ENCODE measurements at regions not wholly inside any gene's neighbourhood (a gene's known extent, or its start where the extent isn't known, plus 50 kb on each side); places are given as distances from the start of the nearest gene placed in this dataset.

DNA sequence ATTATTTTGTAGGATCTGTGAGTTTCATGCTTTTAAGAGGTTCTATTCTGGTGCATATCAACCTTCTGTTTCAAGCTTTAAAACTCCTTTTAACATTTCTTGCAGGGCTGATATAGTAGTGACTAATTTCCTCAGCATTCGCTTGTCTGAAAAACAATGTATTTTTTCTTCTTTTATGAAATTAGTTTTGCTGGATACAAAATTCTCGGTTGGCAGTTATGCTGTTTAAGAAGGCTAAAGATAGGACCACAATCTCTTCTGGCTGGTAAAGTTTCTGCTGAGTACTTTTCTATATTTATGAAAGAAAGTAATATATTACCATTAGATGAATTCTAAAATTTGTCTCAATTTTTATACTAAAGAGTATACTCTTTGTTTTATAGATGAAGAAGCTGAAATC lies 487.8 kb upstream of the SPRY2 start:
- Histone ChIP-seq H2AFZ (ENCODE audit: insufficient read depth, low read depth, low read length, poor library complexity, severe bottlenecking) (no peak overlapping the region), H3K79me2 (ENCODE audit: insufficient read depth, low read length) (no peaks in the 10 kb centered on the region), H3K27ac (ENCODE audit: low read depth in 1 of 2, low read length in 2 of 2) (no peak overlapping the region), H3K9me3 (replicated peaks in 1 of 2; ENCODE audit: control insufficient read depth in 1 of 2, insufficient read depth in 1 of 2, low read length in 2 of 2) (peaks cover 16 to 18% of the 10 kb centered on the region in 2 donors), H3K4me2 (replicated peaks; ENCODE audit: extremely low read depth, low read length, poor library complexity, severe bottlenecking) (no peak overlapping the region), H3K36me3 (replicated peaks in 1 of 2; ENCODE audit: control insufficient read depth in 1 of 2, insufficient read depth in 2 of 2, low read length in 2 of 2) (no peaks in the 10 kb centered on the region), H3K4me1 (ENCODE audit: control insufficient read depth in 1 of 2, insufficient read depth in 2 of 2, low read length in 2 of 2) (no peaks in the 10 kb centered on the region), H4K20me1 (ENCODE audit: insufficient read depth, low read length) (no peaks in the 10 kb centered on the region), H3K27me3 (ENCODE audit: control insufficient read depth in 2 of 2, insufficient read depth in 2 of 2, low read length in 2 of 2) (no peaks in the 10 kb centered on the region), H3K9ac (ENCODE audit: insufficient read depth, low read length, poor library complexity, severe bottlenecking) (no peak overlapping the region), H3K4me3 (replicated peaks in 1 of 3; ENCODE audit: low read depth in 2 of 3, low read length in 3 of 3) (no peak overlapping the region)
- Mint-ChIP-seq H3K4me1 (no peaks in the 10 kb centered on the region), H3K9me3 (peaks cover 6 to 37% (median 12%) of the 10 kb centered on the region in 7 donors), H3K4me3 (no peak overlapping the region), H3K27me3 (ENCODE audit: low read depth in 3 of 3) (peaks cover 0 to 2% (median 0%) of the 10 kb centered on the region in 3 donors), H3K27ac (no peak overlapping the region), H3K36me3 (no peaks in the 10 kb centered on the region)
- WGBS (ENCODE audit: insufficient coverage), result no CpG with 5 or more reads among the region's 2 CpGs
- DNase-seq, result no peak
- intact Hi-C loops (cut with micrococcal nuclease), result no loop called here
- TF ChIP-seq, protein P1, sequence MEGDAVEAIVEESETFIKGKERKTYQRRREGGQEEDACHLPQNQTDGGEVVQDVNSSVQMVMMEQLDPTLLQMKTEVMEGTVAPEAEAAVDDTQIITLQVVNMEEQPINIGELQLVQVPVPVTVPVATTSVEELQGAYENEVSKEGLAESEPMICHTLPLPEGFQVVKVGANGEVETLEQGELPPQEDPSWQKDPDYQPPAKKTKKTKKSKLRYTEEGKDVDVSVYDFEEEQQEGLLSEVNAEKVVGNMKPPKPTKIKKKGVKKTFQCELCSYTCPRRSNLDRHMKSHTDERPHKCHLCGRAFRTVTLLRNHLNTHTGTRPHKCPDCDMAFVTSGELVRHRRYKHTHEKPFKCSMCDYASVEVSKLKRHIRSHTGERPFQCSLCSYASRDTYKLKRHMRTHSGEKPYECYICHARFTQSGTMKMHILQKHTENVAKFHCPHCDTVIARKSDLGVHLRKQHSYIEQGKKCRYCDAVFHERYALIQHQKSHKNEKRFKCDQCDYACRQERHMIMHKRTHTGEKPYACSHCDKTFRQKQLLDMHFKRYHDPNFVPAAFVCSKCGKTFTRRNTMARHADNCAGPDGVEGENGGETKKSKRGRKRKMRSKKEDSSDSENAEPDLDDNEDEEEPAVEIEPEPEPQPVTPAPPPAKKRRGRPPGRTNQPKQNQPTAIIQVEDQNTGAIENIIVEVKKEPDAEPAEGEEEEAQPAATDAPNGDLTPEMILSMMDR (IDR thresholded peaks at IDR 0.05), result no peak

DNA sequence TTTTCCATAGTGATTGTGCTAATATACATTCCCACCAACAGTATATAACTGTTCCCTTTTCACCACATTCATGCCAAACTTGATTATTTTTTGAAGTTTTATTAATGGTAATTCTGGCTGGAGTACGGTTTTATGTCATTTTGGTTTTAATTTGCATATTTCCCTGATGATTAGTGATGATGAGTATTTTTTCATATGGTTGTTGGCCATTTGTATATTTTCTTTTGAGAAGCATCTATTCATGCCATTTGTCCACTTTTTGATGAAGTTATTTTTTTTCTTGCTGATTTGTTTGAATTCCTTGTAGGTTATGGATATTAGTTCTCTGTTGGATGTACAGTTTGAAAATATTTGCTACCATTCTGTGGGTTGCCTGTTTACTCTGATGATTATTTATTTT lies 484.4 kb upstream of the SPRY2 start:
- H3K9ac ChIP-seq (ENCODE audit: insufficient read depth, low read length, poor library complexity, severe bottlenecking), result no peak overlapping the region
- TF ChIP-seq, protein P1 (IDR thresholded peaks at IDR 0.05), result no peak
- H3K36me3 ChIP-seq (replicated peaks in 1 of 2; ENCODE audit: control insufficient read depth in 1 of 2, insufficient read depth in 2 of 2, low read length in 2 of 2), result no peaks in the 10 kb centered on the region
- H3K4me3 Mint-ChIP-seq, result no peak overlapping the region
- H3K36me3 Mint-ChIP-seq, result no peaks in the 10 kb centered on the region
- no CpG with 5 or more reads among the region's 1 CpG for WGBS (ENCODE audit: insufficient coverage)
- no peak overlapping the region for H3K27ac Mint-ChIP-seq
- H4K20me1 ChIP-seq (ENCODE audit: insufficient read depth, low read length), result no peaks in the 10 kb centered on the region
- no peak overlapping the region for H3K4me3 ChIP-seq (replicated peaks in 1 of 3; ENCODE audit: low read depth in 2 of 3, low read length in 3 of 3)
- intact Hi-C loops (cut with micrococcal nuclease), result no loop called here
- H3K27me3 Mint-ChIP-seq (ENCODE audit: low read depth in 3 of 3), result peaks cover 0 to 2% (median 0%) of the 10 kb centered on the region in 3 donors
- H3K4me2 ChIP-seq (replicated peaks; ENCODE audit: extremely low read depth, low read length, poor library complexity, severe bottlenecking), result no peak overlapping the region
- peaks cover 0 to 18% (median 4%) of the 10 kb centered on the region in 7 donors for H3K9me3 Mint-ChIP-seq
- H3K4me1 Mint-ChIP-seq, result no peaks in the 10 kb centered on the region
- H3K79me2 ChIP-seq (ENCODE audit: insufficient read depth, low read length), result no peaks in the 10 kb centered on the region
- no peaks in the 10 kb centered on the region for H3K27me3 ChIP-seq (ENCODE audit: control insufficient read depth in 2 of 2, insufficient read depth in 2 of 2, low read length in 2 of 2)
- peaks cover 2 to 16% of the 10 kb centered on the region in 2 donors for H3K9me3 ChIP-seq (replicated peaks in 1 of 2; ENCODE audit: control insufficient read depth in 1 of 2, insufficient read depth in 1 of 2, low read length in 2 of 2)
- no peak for DNase-seq
- no peaks in the 10 kb centered on the region for H3K4me1 ChIP-seq (ENCODE audit: control insufficient read depth in 1 of 2, insufficient read depth in 2 of 2, low read length in 2 of 2)
- no peak overlapping the region for H3K27ac ChIP-seq (ENCODE audit: low read depth in 1 of 2, low read length in 2 of 2)
- no peak overlapping the region for H2AFZ ChIP-seq (ENCODE audit: insufficient read depth, low read depth, low read length, poor library complexity, severe bottlenecking)

Data from CD14-positive monocyte (primary cell).